Testis (tissue), 2 donors: ENCODE measurements at regions not wholly inside any gene's neighbourhood (a gene's known extent, or its start where the extent isn't known, plus 50 kb on each side); places are given as distances from the start of the nearest gene placed in this dataset.

Experiments
- POLR2A ChIP-seq: fragments of 450-650 bp; IDR thresholded peaks from one replicate; pipeline ENCODE4 v1.6.1; 2017; ENCODE audit warnings: antibody characterized with exemption, mild to moderate bottlenecking, moderate library complexity
- TF ChIP-seq, protein P1 (sequence below), 3 experiments: fragments of 450-650 bp in 2 of 3; fragments of 200-600 bp in 1 of 3; sonication (generic) in 1 of 3; IDR thresholded peaks; one replicate each; pipeline ENCODE4 v1.5.1; 2016 to 2019; ENCODE audit warnings: antibody characterized with exemption in 3 of 3, mild to moderate bottlenecking in 2 of 3, moderate library complexity in 1 of 3

- TF ChIP-seq POLR2A, result no peak
- TF ChIP-seq, protein P1, sequence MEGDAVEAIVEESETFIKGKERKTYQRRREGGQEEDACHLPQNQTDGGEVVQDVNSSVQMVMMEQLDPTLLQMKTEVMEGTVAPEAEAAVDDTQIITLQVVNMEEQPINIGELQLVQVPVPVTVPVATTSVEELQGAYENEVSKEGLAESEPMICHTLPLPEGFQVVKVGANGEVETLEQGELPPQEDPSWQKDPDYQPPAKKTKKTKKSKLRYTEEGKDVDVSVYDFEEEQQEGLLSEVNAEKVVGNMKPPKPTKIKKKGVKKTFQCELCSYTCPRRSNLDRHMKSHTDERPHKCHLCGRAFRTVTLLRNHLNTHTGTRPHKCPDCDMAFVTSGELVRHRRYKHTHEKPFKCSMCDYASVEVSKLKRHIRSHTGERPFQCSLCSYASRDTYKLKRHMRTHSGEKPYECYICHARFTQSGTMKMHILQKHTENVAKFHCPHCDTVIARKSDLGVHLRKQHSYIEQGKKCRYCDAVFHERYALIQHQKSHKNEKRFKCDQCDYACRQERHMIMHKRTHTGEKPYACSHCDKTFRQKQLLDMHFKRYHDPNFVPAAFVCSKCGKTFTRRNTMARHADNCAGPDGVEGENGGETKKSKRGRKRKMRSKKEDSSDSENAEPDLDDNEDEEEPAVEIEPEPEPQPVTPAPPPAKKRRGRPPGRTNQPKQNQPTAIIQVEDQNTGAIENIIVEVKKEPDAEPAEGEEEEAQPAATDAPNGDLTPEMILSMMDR (IDR thresholded peaks at IDR 0.05), result no peak
Observed at GRCh38 chr12:124689631-124690030, 122.2 kb upstream of the NCOR2 start.
